ENCODE measurements at regions not wholly inside any gene's neighbourhood (a gene's known extent, or its start where the extent isn't known, plus 50 kb on each side); places are given as distances from the start of the nearest gene placed in this dataset.

- peak; percentile 25 for DNase-seq
- Histone ChIP-seq H3K4ac (ENCODE audit: low read depth in 1 of 2, low read length in 2 of 2) (no peak overlapping the region), H3K4me3 (ENCODE audit: insufficient read depth in 1 of 2, low read depth in 1 of 2, low read length in 2 of 2) (no peak overlapping the region), H4K8ac (ENCODE audit: low read length) (no peak overlapping the region), H3K14ac (ENCODE audit: low read length in 2 of 2) (no peak overlapping the region), H3K4me1 (ENCODE audit: control insufficient read depth, insufficient read depth, low read depth, low read length) (no peaks in the 10 kb centered on the region), H2AFZ (ENCODE audit: low read depth, low read length) (no peak overlapping the region), H3K18ac (ENCODE audit: low read depth in 1 of 2, low read length in 2 of 2) (peak overlapping the region in 1 of 2 experiments; percentile 1), H2AK5ac (ENCODE audit: low read length, severe bottlenecking) (no peak overlapping the region), H3K27me3 (ENCODE audit: control insufficient read depth in 1 of 2, insufficient read depth in 1 of 2, low read length in 2 of 2) (no peaks in the 10 kb centered on the region), H3K79me1 (replicated peaks; ENCODE audit: low read length, poor library complexity, severe bottlenecking) (no peaks in the 10 kb centered on the region), H3K4me2 (ENCODE audit: low read length, poor library complexity, severe bottlenecking) (no peak overlapping the region), H2BK5ac (ENCODE audit: low read depth, low read length, poor library complexity, severe bottlenecking) (no peak overlapping the region), H4K91ac (ENCODE audit: low read length) (no peak overlapping the region), H3K9me3 (ENCODE audit: control insufficient read depth, low read length) (peaks cover 9% of the 10 kb centered on the region), H3K9ac (ENCODE audit: low read length) (no peak overlapping the region), H2BK12ac (ENCODE audit: low read length in 2 of 2) (no peak overlapping the region), H3K27ac (ENCODE audit: low read length, poor library complexity, severe bottlenecking) (no peak overlapping the region), H2BK15ac (ENCODE audit: low read depth, poor library complexity, severe bottlenecking) (no peak overlapping the region), H3K36me3 (ENCODE audit: control insufficient read depth in 1 of 2, insufficient read depth in 2 of 2, low read depth in 1 of 2, low read length in 2 of 2) (no peaks in the 10 kb centered on the region), H3K23ac (ENCODE audit: low read length in 2 of 2) (no peak overlapping the region), H2BK120ac (ENCODE audit: low read depth, low read length) (no peak overlapping the region)
- 67% methylated on average over 1 of the region's 2 CpGs for WGBS
These were observed 198.4 kb downstream of the HAO1 start for GRCh38 chr20:7741866-7742265.

GRCh38 chr20:7742479-7742878 is 197.8 kb downstream of the HAO1 start:
- Histone ChIP-seq H3K18ac (ENCODE audit: low read depth in 1 of 2, low read length in 2 of 2) (no peak overlapping the region), H3K14ac (ENCODE audit: low read length in 2 of 2) (no peak overlapping the region), H4K8ac (ENCODE audit: low read length) (no peak overlapping the region), H3K4me2 (ENCODE audit: low read length, poor library complexity, severe bottlenecking) (no peak overlapping the region), H2AK5ac (ENCODE audit: low read length, severe bottlenecking) (no peak overlapping the region), H4K91ac (ENCODE audit: low read length) (no peak overlapping the region), H2BK5ac (ENCODE audit: low read depth, low read length, poor library complexity, severe bottlenecking) (no peak overlapping the region), H2BK12ac (ENCODE audit: low read length in 2 of 2) (no peak overlapping the region), H3K9ac (ENCODE audit: low read length) (no peak overlapping the region), H3K23ac (ENCODE audit: low read length in 2 of 2) (no peak overlapping the region), H3K4me3 (ENCODE audit: insufficient read depth in 1 of 2, low read depth in 1 of 2, low read length in 2 of 2) (no peak overlapping the region), H2BK15ac (ENCODE audit: low read depth, poor library complexity, severe bottlenecking) (no peak overlapping the region), H3K9me3 (ENCODE audit: control insufficient read depth, low read length) (peaks cover 9% of the 10 kb centered on the region), H2BK120ac (ENCODE audit: low read depth, low read length) (no peak overlapping the region), H3K4me1 (ENCODE audit: control insufficient read depth, insufficient read depth, low read depth, low read length) (no peaks in the 10 kb centered on the region), H3K27ac (ENCODE audit: low read length, poor library complexity, severe bottlenecking) (no peak overlapping the region), H3K36me3 (ENCODE audit: control insufficient read depth in 1 of 2, insufficient read depth in 2 of 2, low read depth in 1 of 2, low read length in 2 of 2) (no peaks in the 10 kb centered on the region), H2AFZ (ENCODE audit: low read depth, low read length) (no peak overlapping the region), H3K27me3 (ENCODE audit: control insufficient read depth in 1 of 2, insufficient read depth in 1 of 2, low read length in 2 of 2) (no peaks in the 10 kb centered on the region), H3K4ac (ENCODE audit: low read depth in 1 of 2, low read length in 2 of 2) (no peak overlapping the region), H3K79me1 (replicated peaks; ENCODE audit: low read length, poor library complexity, severe bottlenecking) (no peaks in the 10 kb centered on the region)
- 29% methylated on average over 1 of the region's 2 CpGs for WGBS
- peak; percentile 74 for DNase-seq

GRCh38 chr20:7744411-7744810 is 195.8 kb downstream of the HAO1 start:
- DNase-seq: peak; percentile 69
- Histone ChIP-seq H2BK5ac (ENCODE audit: low read depth, low read length, poor library complexity, severe bottlenecking) (no peak overlapping the region), H4K91ac (ENCODE audit: low read length) (no peak overlapping the region), H2BK15ac (ENCODE audit: low read depth, poor library complexity, severe bottlenecking) (no peak overlapping the region), H3K4me2 (ENCODE audit: low read length, poor library complexity, severe bottlenecking) (no peak overlapping the region), H3K9me3 (ENCODE audit: control insufficient read depth, low read length) (peaks cover 9% of the 10 kb centered on the region), H3K27ac (ENCODE audit: low read length, poor library complexity, severe bottlenecking) (no peak overlapping the region), H3K79me1 (replicated peaks; ENCODE audit: low read length, poor library complexity, severe bottlenecking) (no peaks in the 10 kb centered on the region), H2BK12ac (ENCODE audit: low read length in 2 of 2) (no peak overlapping the region), H3K36me3 (ENCODE audit: control insufficient read depth in 1 of 2, insufficient read depth in 2 of 2, low read depth in 1 of 2, low read length in 2 of 2) (no peaks in the 10 kb centered on the region), H3K4ac (ENCODE audit: low read depth in 1 of 2, low read length in 2 of 2) (no peak overlapping the region), H2BK120ac (ENCODE audit: low read depth, low read length) (no peak overlapping the region), H3K9ac (ENCODE audit: low read length) (peak overlapping the region; percentile 52), H3K18ac (ENCODE audit: low read depth in 1 of 2, low read length in 2 of 2) (no peak overlapping the region), H3K4me3 (ENCODE audit: insufficient read depth in 1 of 2, low read depth in 1 of 2, low read length in 2 of 2) (no peak overlapping the region), H3K27me3 (ENCODE audit: control insufficient read depth in 1 of 2, insufficient read depth in 1 of 2, low read length in 2 of 2) (no peaks in the 10 kb centered on the region), H3K4me1 (ENCODE audit: control insufficient read depth, insufficient read depth, low read depth, low read length) (no peaks in the 10 kb centered on the region), H4K8ac (ENCODE audit: low read length) (no peak overlapping the region), H2AFZ (ENCODE audit: low read depth, low read length) (no peak overlapping the region), H3K14ac (ENCODE audit: low read length in 2 of 2) (no peak overlapping the region), H3K23ac (ENCODE audit: low read length in 2 of 2) (no peak overlapping the region), H2AK5ac (ENCODE audit: low read length, severe bottlenecking) (no peak overlapping the region)
- whole genome bisulfite sequencing: 67% methylated on average over 1 of the region's 1 CpG

GRCh38 chr20:7748624-7749023 is 191.6 kb downstream of the HAO1 start:
- H3K79me1 ChIP-seq (replicated peaks; ENCODE audit: low read length, poor library complexity, severe bottlenecking): no peaks in the 10 kb centered on the region
- no peaks in the 10 kb centered on the region for H3K36me3 ChIP-seq (ENCODE audit: control insufficient read depth in 1 of 2, insufficient read depth in 2 of 2, low read depth in 1 of 2, low read length in 2 of 2)
- H3K4me1 ChIP-seq (ENCODE audit: control insufficient read depth, insufficient read depth, low read depth, low read length): no peaks in the 10 kb centered on the region
- no peak overlapping the region for H4K91ac ChIP-seq (ENCODE audit: low read length)
- H3K4ac ChIP-seq (ENCODE audit: low read depth in 1 of 2, low read length in 2 of 2): no peak overlapping the region
- no peak overlapping the region for H3K23ac ChIP-seq (ENCODE audit: low read length in 2 of 2)
- no peak overlapping the region for H2BK12ac ChIP-seq (ENCODE audit: low read length in 2 of 2)
- no peak overlapping the region for H2BK15ac ChIP-seq (ENCODE audit: low read depth, poor library complexity, severe bottlenecking)
- H3K27ac ChIP-seq (ENCODE audit: low read length, poor library complexity, severe bottlenecking): no peak overlapping the region
- peaks cover 6% of the 10 kb centered on the region for H3K9me3 ChIP-seq (ENCODE audit: control insufficient read depth, low read length)
- H2BK5ac ChIP-seq (ENCODE audit: low read depth, low read length, poor library complexity, severe bottlenecking): no peak overlapping the region
- no peak overlapping the region for H2AFZ ChIP-seq (ENCODE audit: low read depth, low read length)
- no peak overlapping the region for H3K9ac ChIP-seq (ENCODE audit: low read length)
- no peak for DNase-seq
- peaks cover 0 to 4% of the 10 kb centered on the region in 2 experiments for H3K27me3 ChIP-seq (ENCODE audit: control insufficient read depth in 1 of 2, insufficient read depth in 1 of 2, low read length in 2 of 2)
- no peak overlapping the region for H2AK5ac ChIP-seq (ENCODE audit: low read length, severe bottlenecking)
- H2BK120ac ChIP-seq (ENCODE audit: low read depth, low read length): no peak overlapping the region
- no peak overlapping the region for H4K8ac ChIP-seq (ENCODE audit: low read length)
- no peak overlapping the region for H3K4me2 ChIP-seq (ENCODE audit: low read length, poor library complexity, severe bottlenecking)
- no peak overlapping the region for H3K14ac ChIP-seq (ENCODE audit: low read length in 2 of 2)
- H3K4me3 ChIP-seq (ENCODE audit: insufficient read depth in 1 of 2, low read depth in 1 of 2, low read length in 2 of 2): no peak overlapping the region
- H3K18ac ChIP-seq (ENCODE audit: low read depth in 1 of 2, low read length in 2 of 2): no peak overlapping the region
